ENCODE measurements at regions not wholly inside any gene's neighbourhood (a gene's known extent, or its start where the extent isn't known, plus 50 kb on each side); places are given as distances from the start of the nearest gene placed in this dataset.

DNA sequence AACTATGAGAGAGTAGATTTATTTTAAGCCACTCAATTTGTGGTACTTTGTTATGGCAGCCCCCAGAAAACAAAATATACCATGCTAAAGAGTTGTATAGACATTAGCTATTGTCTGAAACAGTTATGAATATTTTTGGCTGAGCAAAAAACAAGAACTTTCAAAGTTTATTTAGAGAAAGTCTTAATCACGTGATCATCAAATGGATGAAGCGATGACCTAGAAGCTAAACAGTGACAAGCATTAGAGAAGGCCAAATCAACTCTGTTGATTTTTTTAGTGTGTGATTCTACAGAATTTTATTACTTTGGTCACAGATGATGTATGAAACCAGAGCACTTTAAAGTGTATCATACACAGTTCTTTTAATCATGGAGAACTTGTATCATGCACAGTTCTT, 1247.9 kb upstream of the MAP3K7 start:
- no peak for DNase-seq (ENCODE audit: extremely low spot score in 2 of 2)
- no peak for TF ChIP-seq POLR2AphosphoS5 (IDR thresholded peaks at IDR 0.05; ENCODE audit: insufficient read depth in 1 of 2, low read depth in 1 of 2)
- TF ChIP-seq, protein P1, sequence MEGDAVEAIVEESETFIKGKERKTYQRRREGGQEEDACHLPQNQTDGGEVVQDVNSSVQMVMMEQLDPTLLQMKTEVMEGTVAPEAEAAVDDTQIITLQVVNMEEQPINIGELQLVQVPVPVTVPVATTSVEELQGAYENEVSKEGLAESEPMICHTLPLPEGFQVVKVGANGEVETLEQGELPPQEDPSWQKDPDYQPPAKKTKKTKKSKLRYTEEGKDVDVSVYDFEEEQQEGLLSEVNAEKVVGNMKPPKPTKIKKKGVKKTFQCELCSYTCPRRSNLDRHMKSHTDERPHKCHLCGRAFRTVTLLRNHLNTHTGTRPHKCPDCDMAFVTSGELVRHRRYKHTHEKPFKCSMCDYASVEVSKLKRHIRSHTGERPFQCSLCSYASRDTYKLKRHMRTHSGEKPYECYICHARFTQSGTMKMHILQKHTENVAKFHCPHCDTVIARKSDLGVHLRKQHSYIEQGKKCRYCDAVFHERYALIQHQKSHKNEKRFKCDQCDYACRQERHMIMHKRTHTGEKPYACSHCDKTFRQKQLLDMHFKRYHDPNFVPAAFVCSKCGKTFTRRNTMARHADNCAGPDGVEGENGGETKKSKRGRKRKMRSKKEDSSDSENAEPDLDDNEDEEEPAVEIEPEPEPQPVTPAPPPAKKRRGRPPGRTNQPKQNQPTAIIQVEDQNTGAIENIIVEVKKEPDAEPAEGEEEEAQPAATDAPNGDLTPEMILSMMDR (IDR thresholded peaks at IDR 0.05), result no peak
- TF ChIP-seq POLR2A (IDR thresholded peaks at IDR 0.05), result no peak
- no peak overlapping the region for H3K4me3 ChIP-seq
- H3K9me3 ChIP-seq, result no peaks in the 10 kb centered on the region
- H3K4me1 ChIP-seq, result no peaks in the 10 kb centered on the region
- H3K27me3 ChIP-seq, result no peaks in the 10 kb centered on the region
- intact Hi-C loops (cut with DNase I), result no loop called here
- H3K27ac ChIP-seq, result no peak overlapping the region
- no peaks in the 10 kb centered on the region for H3K36me3 ChIP-seq

DNA sequence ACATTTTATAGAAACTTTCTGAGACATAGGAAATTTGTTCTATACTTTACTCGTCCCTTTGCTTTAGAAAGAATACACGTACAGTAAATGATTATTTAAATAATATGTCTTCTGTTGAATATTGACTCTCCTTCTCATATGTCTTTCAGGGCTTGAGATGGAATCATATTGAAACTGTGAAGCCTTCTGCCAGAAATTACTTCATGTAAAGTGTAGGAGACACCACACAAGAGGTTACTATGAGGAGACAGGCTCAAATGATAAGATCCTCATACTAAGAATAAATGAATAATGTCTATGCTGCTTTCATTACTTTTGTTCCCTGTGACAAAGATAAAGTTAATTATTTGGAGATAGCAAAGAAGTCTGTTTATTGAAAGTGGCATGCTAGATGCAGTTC, 1240.3 kb upstream of the MAP3K7 start:
- intact Hi-C loops (cut with DNase I), result no loop called here
- Histone ChIP-seq H3K4me1 (no peaks in the 10 kb centered on the region), H3K36me3 (no peaks in the 10 kb centered on the region), H3K27ac (no peak overlapping the region), H3K27me3 (no peaks in the 10 kb centered on the region), H3K9me3 (no peaks in the 10 kb centered on the region), H3K4me3 (no peak overlapping the region)
- TF ChIP-seq, protein P1 (IDR thresholded peaks at IDR 0.05), result no peak
- no peak for TF ChIP-seq POLR2AphosphoS5 (IDR thresholded peaks at IDR 0.05; ENCODE audit: insufficient read depth in 1 of 2, low read depth in 1 of 2)
- no peak for TF ChIP-seq POLR2A (IDR thresholded peaks at IDR 0.05)
- no peak for DNase-seq (ENCODE audit: extremely low spot score in 2 of 2)

DNA sequence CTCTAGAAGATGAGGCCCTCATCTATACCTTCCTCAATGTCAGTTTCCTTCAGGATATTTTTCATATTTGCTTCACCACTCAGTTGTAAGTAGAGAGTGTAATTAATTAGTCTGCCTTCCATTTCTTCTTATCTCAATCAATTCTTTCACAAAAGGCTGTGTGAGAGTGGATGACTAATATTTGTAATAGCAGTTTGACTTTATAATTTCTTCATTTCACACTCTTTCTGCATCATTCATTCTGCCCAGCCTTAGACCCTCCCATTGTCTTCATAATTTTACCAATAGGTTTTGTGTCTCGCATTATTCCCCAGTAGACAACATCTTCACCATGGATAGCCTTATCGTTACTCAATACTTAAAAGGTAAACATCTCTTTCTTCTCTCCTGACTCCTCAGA, 1239.3 kb upstream of the MAP3K7 start:
- Histone ChIP-seq H3K4me3 (no peak overlapping the region), H3K4me1 (no peaks in the 10 kb centered on the region), H3K27ac (no peak overlapping the region), H3K9me3 (no peaks in the 10 kb centered on the region), H3K27me3 (no peaks in the 10 kb centered on the region), H3K36me3 (no peaks in the 10 kb centered on the region)
- intact Hi-C loops (cut with DNase I), result no loop called here
- no peak for DNase-seq (ENCODE audit: extremely low spot score in 2 of 2)
- TF ChIP-seq POLR2AphosphoS5 (IDR thresholded peaks at IDR 0.05; ENCODE audit: insufficient read depth in 1 of 2, low read depth in 1 of 2) (no peak), POLR2A (IDR thresholded peaks at IDR 0.05) (no peak)
- TF ChIP-seq, protein P1 (IDR thresholded peaks at IDR 0.05), result no peak

DNA sequence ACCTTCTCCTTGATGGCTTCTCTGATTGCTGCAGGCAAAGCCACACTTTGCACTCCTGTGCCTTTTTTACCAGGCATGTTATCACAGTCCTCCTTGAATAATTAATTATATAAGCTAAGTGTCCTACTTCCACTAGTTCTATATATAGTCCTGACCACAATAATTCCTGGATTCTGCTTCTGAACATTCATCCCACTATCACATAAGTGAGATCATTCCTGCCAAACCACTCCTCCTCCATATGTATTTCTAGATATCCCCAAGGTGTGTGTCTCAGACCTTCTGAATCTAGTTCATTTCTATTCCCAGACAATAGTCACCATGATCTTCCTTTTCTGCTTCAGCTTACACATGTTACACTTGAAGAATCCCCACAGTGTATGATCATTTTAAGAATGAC, 1237.5 kb upstream of the MAP3K7 start:
- Histone ChIP-seq H3K27ac (no peak overlapping the region), H3K4me3 (no peak overlapping the region), H3K9me3 (no peaks in the 10 kb centered on the region), H3K27me3 (no peaks in the 10 kb centered on the region), H3K36me3 (no peaks in the 10 kb centered on the region), H3K4me1 (no peaks in the 10 kb centered on the region)
- DNase-seq (ENCODE audit: extremely low spot score in 2 of 2), result no peak
- TF ChIP-seq, protein P1 (IDR thresholded peaks at IDR 0.05), result no peak
- no peak for TF ChIP-seq POLR2A (IDR thresholded peaks at IDR 0.05)
- TF ChIP-seq POLR2AphosphoS5 (IDR thresholded peaks at IDR 0.05; ENCODE audit: insufficient read depth in 1 of 2, low read depth in 1 of 2), result no peak
- intact Hi-C loops (cut with DNase I), result no loop called here

DNA sequence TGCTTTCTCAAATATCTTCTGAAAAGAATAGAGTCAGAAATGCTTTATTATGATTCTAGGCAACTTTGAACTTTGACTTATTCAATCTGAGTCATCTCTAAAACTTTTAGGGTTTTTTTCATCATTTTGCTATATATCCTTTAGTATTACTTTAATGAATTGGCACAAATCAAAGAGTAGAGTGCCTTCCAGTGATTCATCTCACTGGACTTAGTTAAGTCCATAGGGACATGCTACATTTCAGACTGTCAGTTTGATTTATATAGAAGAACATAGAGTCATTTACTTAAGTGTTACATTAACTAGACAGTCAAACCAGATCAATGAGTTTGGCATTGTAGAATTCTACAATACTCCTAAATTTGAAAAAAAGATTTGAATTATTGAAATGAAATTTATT, 1235.7 kb upstream of the MAP3K7 start:
- Histone ChIP-seq H3K27ac (no peak overlapping the region), H3K4me3 (no peak overlapping the region), H3K9me3 (no peaks in the 10 kb centered on the region), H3K27me3 (no peaks in the 10 kb centered on the region), H3K4me1 (no peaks in the 10 kb centered on the region), H3K36me3 (no peaks in the 10 kb centered on the region)
- TF ChIP-seq, protein P1 (IDR thresholded peaks at IDR 0.05), result no peak
- TF ChIP-seq POLR2A (IDR thresholded peaks at IDR 0.05) (no peak), POLR2AphosphoS5 (IDR thresholded peaks at IDR 0.05; ENCODE audit: insufficient read depth in 1 of 2, low read depth in 1 of 2) (no peak)
- DNase-seq (ENCODE audit: extremely low spot score in 2 of 2), result no peak
- intact Hi-C loops (cut with DNase I), result no loop called here
